GM21367 (cell line): ENCODE measurements at regions not wholly inside any gene's neighbourhood (a gene's known extent, or its start where the extent isn't known, plus 50 kb on each side); places are given as distances from the start of the nearest gene placed in this dataset.

ENCODE experiments used
- ATAC-seq: cut with Tn5 transposase; IDR thresholded peaks from one replicate; pipeline ENCODE4 v1.9.1; 2021; ENCODE audit not compliant: unreplicated experiment

DNA sequence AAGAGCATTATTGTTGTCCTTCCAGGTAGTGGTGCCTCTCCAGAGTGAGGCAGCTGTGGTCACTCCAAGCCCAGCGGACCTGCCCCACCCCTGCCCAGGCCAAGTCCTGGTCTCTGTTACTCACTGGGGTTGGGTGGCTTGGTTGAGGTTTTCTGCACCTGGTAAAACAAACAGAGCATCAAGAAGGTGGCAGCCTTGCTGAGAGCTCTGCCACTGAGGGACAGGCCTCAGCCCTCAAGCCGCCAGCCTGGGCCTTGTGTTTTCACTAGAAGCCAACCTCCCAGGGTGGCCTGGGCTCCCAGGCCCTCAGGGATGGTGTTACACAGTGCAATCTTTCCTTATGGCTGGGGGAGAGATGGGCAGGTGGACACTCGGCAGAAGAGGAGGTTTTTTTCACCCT, 182.7 kb downstream of the BCOR start:
- no peak for ATAC-seq

DNA sequence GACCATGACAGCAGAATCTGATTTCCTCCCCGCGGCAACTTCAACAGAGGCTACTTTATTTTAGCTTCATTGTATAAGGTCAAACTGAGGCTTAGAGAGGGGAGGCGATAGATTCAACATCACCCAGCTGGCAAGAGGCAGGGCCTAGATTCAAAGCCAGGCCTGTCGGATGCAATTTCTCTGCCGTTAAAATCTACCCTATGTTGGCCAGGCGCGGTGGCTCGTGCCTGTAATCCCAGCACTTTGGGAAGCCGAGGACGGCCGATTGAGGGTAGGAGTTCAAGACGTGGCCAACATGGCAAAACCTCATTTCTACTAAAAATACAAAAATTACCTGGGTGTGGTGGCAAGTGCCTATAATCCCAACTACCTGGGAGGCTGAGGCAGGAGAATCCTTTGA, 182.2 kb downstream of the BCOR start:
- ATAC-seq, result no peak

DNA sequence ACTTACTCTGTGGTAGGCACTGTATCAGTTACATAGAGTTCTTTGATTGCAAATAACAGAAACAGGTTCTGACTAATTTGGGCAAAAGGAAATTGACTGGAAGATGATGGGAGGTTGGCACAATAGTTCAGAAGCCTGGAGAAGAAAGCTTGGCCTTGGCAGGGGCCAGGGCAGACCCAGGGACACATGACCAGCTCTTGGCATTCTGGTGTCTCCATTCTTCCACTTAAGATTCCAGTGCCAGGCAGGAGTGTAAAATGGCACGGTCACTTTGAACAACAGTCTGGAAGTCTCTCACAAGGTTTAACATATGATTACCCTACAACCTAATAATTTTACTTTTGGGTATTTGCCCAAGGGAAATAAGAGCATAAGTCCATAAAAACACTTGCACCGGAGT, 175.9 kb downstream of the BCOR start:
- ATAC-seq, result no peak

DNA sequence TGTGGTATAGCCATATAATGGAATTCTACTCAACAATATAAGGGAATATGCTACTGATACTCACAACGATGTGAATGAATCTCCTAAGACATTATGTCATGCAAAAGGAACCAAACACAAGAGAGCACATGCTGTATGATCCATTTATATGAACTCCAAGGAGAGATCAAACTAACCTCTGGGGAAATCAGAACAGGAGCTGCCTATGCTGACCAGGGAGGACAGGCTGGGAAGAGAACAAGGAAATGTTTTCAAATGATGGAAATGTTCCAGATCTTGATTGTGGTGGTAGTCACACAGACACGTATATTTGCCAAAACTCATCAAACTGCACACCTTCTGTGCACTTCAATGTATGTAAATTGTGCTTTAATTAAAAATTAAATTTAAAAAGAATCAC, 175.3 kb downstream of the BCOR start:
- ATAC-seq, result no peak

DNA sequence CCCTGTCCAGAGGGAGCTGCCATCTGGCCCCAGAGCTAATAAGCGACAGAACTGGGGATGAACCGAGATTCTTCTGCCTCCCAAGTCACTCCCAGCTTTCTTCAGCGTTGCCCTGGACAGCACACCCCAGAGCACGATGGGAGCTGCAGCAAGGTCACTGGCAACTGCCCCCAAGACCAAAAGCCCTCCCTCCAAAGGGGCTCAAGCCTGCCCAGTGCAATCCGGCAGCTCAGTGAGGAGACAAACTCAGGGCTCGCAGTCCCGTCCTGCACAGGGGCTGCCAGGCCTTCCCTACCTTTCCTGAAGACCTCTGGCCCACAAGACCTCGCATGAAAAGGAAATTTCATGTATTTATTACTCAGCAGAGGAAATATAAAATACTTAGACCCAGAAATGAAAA, 174.8 kb downstream of the BCOR start:
- no peak for ATAC-seq

DNA sequence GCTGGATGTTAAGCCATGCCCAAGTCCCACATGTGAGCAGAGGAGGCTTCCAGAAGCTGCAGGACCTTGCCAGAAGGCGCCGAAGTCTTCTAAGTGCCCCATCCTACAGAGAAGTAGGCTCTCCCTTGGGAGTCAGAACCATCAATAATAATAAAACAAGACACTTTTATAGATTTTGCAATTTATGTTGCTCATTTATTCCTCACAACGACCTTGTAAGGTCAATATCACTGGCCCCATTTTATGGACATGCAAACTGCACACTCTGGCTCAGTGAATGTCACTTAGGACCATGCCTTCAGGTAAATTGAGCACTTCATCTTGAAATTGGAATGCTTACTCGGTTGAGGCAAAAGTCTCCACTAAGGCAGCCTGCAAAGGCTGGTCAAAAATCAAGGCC, 170.4 kb downstream of the BCOR start:
- ATAC-seq, result no peak

DNA sequence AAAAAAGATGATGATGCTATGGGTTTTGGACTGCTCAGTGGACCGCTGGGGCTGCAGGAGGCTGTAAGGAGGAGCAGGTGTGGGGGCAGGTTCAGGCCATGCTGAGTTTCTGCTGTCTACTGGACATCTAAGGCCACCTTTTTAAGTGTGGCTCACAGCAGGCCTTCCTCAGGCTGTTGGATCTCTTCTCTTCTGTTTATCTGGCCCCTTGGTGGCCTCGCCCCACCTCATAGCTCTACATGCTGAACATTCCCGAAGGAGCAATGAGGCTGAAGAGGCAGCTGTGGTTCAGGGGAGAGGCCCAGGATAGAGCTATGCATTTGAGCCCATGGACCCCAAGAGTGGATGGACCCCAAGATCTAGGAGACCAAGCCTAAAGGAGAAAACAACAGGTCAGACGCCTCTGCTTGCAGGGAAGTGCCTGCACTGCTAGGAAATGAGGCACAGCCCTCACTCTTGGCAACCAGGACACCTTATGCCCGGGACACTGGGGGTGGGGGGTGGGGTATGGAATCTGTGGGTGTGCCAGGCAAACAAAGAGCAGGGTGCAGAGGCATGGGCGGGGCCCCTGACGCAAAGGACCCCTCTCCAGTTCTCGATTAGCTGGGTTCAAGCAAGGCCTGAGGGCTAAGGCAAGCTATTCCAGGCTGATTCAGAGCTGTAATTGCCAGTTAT, 168.9 kb downstream of the BCOR start:
- ATAC-seq, result no peak

DNA sequence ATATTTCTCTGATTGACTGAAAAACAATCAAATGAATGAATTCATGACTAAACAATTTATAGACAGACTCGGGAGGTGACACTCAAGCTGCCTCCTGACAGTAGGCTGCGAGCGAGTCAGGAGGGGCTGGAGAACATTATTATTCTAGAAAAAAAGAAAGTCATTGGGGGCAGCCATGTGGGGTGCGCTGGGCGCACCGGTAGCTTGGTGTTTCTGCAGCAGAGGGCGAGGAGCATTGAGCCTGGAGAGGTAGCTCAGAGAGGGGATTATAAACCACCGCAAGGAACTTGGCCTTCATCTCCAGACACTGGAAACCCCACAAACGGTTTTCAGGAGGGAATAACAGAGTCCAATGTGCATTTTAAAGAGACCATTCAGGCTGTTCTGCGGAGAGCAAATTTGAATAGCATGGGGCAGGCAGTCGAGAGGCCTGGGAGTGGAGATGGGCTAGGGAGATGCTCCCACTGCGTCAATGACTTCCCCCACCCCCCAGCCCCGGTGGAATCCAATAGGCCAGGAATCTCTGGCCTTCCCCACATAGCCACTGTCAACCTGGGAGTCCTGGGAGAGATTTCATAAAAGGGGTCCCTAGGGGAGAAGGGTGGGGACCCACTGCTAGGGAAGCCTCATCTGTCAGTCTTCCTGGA, 168.3 kb downstream of the BCOR start:
- no peak for ATAC-seq

DNA sequence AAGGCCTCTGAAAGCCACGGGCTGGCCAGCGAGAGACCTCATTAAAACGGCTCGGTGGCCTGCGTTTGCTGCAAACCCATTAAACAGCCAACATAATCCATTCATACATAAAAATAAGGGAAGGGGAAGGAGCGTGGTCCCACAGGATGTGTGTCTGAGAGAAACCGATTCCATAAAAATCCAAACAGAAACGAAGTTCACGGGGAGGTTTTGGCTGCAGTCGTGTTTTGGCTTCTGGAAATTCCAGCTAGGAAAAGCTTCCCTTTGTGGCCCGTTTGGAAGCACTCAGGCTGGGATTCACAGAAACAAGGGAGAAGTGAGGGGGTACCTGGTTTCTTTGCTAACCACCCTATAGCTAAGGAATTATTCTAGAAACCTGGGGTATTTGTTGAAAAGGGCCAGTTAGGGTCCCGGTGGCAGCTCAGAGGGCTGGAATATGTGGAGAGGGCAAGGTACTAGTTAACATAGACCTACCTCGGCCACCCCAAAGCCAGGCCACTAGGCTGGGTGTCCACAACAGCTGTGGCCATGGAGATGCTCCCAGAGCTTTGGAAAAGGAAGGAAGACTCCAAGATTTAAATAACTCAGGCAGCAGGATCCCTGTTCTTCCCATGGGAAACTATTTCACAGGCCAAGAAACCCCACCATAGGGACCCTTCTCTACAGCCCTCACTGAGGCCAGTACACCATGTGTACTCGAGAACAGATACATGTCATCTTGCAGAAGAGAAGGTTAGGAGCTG, 166.8 kb downstream of the BCOR start:
- no peak for ATAC-seq

DNA sequence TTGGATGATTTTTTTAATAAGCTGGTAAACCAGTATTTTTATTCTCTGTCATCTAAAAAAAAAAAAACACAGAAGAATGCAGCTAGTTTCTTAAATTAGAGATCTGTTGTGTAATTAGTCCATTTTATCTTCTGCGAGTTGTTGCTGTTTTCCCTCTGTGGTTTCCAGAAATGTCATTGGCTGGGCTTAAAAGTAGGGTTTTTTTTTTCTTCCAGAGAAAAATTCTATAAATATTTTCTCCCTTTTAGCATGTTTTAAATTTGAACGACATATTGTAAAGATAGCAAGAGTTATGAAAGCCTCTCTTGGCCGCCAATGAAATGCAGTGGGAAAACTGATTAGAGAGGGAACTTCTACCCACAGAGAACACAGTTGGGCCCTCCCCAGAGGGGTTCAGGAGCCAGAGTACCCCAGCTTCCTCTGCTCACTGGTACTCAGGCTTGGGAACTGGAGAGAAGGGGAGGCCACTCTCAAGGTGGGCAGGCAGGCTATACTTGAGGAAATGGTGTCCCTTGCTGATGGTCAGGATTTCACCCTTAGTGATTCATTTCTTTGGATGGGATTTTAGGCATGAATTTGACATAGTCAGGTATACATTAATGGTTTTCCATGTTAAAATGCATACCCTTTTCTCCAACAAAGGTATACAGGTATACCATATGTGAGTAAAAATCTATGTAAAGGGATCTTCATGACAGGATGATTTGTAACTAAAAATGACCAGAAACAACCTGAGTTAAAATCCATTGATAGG, 166.1 kb downstream of the BCOR start:
- ATAC-seq, result no peak

DNA sequence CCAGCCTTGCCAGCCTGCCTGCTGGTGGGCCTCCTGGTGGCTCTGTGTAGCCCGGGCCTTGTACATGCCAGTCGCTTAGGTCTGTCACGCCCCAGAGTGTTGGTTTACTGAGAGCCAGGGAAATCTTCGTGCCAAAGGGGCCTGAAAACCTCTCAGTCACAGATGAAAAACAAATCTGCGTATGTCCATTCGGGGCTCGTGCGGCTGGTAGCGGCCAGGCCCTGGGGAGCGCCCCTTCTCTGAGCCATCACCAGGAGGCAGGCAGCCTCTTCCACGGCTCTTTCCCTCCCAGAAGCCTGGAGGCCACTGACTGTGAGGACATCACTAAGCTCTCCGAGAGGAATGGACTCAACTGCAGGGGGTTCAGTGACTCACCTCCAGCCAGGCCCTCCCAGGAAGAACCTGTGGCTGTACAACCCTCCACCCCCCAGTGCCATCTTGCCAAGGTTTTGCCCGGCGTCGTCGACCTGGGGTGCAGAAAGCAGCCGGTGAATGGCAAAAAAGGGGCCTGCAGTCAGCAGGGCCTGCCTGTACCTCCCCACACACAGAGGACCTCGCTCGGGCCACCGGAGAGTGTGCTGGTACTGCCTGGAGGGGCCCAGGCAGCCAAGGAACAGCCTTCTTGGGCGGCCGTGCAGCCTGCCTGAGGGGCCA, 162.2 kb downstream of the BCOR start:
- no peak for ATAC-seq

DNA sequence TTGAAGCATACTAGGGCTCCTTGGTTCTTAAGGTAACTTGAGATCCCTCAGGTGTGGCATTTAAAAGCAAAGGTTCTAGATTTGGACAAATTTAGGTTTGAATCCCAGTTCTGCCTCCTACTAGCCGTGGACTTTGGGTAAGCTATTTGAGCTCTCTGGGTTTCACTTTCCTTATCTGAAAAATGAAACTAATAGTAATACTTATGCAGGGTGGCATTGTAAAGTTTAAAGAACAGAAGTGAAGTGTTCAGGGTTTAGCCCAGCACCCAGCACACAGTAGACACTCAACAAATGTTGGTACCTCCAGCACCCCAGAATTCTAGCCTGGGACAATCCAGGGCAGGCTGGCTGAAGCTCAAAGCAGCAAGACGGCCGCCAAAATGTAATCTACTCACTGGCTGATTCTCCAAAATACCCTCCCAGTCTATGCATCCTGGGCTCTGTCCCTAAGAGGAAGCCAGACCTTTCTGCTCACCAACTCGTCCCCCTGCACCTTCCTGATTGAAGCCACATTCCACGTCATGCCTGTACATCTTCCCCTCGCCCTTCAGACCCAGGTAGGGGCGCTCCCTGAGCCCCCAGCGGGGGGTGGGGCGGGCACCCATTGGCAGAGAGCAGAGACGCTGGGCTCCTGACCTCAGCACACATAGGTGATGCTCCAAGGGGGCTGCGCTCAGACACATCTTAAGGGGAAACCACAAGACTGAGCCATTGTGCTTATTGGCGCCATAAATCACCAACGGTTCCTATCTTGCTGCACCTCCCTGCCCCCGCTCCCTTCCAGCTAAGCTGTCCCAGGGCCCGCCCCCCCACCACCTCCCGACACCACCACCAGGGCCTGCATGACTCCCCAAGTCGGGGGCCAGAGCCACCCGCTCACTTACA, 160.6 kb downstream of the BCOR start:
- ATAC-seq, result no peak

DNA sequence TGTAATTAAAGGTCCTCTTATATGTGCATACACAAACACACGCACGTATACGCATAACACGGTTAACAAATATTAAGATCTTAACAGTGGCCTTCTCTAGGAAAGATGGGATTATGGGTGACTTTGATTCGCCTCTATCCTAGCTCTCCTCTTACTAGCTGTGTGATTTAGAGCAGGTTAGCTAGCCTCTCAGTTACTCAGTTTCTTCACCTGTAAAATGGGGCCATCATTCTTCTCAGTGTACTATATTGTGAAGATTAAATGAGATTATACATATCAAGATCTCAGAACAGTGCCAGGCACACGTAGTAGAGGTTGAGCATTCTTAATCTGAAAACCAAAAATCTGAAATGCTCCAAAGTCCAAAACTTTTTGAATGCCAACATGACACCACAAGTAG, 159.3 kb downstream of the BCOR start:
- no peak for ATAC-seq

DNA sequence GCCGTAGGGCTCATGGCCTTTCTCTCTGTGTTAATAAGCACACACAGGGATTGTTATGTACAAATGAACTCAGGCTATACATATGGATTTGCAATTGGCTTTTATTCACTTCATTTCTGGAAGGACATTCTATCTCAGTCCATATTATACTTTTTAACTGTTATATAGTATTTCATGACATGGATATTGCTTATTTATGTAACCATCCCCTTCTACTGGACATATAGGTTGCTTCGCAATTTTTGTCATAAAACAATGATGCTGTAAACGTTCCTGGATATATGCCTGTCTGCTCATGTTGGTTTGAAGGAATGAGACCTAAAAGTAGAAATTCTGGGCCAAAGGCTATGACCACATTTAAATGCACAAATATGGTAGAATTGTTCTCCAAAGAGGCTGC, 158.1 kb downstream of the BCOR start:
- no peak for ATAC-seq

DNA sequence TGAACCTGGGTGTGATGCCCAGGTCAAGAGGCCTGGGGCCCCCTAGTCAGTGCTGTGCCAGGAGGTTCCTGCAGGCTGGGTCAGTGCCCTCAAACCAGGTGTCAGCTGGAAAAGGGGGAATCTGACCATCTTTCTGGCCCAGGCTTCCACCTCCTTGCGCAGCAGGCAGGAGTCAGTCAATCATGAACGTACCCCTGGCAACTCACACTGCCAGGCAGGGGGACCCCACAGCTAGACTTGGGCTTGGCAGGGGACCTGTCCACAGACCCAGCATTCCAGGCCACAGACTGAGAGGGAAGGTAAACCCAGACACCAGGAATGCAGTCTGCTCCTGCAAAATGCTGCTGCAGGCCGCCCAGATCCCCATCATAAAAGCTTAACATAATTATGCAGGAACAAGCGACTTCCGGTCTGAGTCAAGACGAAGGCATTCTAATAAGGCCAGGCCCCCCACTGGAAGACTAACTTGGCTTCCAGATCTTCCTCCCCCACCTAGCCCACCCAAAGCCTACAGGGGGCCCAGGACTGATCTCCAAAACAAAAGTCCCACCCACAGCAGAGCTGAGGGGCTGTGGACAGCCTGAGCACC, 156.3 kb downstream of the BCOR start:
- no peak for ATAC-seq

DNA sequence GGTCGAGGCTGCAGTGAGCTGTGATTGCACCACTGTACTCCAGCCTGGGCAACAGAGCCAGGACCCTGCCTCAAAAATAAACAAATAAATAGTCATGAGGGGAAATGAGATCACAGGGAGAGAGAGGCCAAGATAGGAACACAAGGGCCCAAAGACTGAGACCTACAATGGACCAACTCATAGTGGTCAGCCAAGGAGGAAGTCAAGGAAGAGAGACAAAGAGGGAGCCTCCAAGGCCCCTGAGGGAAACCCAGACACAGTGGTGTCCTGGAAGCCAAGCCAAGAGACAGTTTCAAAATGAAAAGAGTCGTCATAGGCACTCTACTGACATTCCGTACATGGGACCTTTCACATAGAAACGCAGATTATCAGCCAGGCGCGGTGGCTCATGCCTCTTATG, 153.3 kb downstream of the BCOR start:
- ATAC-seq, result no peak

DNA sequence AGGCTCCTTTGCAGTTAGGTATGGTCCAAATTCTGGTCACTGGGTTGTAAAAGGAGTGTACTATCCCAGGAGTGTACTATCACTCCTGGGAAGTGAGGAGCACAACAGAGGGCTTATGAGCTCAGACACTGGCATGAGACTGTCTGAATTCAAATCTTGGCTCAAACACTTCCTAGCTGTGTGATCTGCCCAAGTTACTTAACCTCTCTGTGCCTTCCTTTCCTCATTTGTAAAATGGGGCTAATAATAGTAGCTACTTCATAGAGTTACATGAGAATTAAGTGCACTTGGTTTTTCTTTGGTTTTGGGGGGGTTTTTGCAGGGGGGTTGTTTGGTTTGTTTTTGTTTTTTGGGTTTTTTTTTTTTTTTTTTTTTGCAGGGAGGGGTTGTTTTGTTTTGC, 152.0 kb downstream of the BCOR start:
- no peak for ATAC-seq

DNA sequence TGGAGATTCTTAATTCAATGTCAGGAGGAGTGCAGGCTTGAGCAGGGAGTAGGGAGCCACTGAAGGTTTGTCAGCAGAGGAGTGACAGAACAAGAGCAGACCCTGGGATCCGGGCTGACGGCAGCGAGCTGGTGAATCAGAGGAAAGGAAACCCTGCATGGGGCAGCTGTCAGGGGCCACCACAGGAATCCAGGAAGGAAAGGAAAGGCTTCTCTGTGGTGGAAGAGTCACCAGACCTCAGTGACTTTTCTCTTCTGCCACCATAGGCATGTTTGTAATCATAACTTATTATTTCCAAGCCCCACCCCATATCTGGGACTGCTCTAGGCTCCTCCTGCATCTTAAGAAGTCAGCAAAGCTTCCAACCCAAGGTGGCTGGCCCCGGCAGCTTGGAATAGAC, 150.9 kb downstream of the BCOR start:
- ATAC-seq, result no peak

DNA sequence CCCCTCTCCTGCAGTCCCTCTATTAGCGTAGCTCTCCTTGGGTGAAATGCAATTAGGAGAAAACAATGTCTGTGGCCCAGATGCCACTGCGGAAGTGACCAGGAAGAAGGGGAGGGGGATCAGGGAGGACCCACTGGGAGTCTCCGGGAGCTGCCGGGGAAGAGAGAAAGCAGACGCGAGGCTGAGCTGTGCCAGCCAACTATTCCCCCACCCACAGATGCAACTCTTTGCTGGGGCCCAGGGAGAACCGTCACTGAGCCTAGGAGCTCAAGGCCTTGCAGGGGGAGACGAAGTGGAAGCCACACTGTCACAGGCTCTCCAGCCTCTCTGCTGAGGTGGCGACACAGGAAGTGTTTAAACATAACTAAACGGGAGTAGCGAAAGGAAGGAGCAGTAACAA, 149.2 kb downstream of the BCOR start:
- ATAC-seq, result no peak
